ENCODE measurements at regions not wholly inside any gene's neighbourhood (a gene's known extent, or its start where the extent isn't known, plus 50 kb on each side); places are given as distances from the start of the nearest gene placed in this dataset.

DNA sequence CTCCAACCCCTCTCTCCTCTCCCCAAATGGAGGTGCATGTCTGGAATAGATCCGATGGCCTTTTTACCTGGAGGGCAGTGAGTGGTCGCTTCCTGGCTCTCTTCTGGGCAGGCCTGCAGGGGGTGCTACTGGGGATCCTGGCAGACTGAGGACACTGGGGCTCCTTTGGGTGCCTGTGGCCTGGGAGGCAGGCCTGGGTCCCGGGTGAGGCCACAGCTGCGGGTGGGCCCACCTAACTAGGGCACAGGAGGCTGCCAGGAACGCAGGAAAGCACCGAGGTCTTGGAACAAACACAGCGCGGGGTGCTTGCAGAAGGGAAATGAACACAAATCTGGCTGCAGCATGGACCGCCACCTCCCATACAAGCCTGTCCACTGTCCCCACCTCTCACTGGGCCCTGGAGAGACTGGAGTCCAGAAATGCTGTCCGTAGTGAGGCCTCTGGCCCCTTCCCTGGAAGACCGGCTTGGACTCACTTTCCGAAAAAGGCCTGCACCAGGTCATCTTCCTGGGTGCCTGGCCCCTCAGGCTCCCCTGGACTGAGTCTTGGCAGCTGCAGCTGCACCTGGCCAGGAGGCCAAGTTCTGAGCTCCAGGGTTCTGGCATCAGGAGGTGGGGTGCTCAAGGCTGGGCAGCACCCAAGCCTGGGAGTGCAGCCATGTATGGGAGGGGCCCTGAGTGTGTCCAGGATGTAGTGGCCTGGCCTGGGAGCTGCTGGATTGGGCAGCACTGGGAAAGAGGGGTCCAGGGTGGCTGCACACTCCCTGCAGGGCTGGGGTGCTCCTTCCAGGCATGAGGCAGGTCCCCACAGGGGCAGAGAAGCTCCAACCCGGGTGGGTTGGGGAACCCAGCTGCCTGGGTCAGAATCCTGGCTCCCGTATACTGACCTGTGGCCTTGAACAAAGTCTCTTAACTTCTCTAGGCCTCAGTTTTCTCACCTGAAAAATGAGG is 195.1 kb downstream of the IRF8 start:
- DNase-seq, result no peak

DNA sequence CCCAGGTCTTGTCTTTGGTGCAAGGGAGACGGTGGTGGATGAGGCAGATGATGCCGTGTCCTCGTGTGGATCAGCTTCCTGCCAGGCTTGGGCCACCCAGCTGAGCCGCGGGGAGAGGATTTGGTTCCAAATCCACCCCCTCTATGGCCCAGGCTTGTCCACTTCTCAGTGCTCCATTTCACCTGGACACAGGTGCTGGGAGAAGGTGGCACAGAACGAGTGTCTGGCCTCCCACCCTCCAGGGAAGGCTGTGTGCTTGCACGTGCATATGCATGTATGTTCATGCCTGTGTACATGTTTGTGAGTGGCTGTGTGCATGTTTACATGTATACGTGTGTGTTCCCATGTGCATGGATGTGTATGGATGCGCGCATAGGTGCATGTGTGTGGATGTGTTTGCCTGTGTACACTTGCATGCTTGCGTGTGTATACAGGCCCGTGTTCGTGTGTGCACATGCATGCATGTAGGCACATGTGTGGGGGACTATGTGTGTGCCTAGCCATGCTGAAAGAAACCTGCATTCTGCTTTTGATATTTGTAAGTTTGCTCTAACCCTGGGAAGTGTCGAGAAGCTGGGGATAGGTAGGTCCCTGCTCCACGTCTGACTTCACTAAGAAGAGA is 196.3 kb downstream of the IRF8 start:
- no peak for DNase-seq

DNA sequence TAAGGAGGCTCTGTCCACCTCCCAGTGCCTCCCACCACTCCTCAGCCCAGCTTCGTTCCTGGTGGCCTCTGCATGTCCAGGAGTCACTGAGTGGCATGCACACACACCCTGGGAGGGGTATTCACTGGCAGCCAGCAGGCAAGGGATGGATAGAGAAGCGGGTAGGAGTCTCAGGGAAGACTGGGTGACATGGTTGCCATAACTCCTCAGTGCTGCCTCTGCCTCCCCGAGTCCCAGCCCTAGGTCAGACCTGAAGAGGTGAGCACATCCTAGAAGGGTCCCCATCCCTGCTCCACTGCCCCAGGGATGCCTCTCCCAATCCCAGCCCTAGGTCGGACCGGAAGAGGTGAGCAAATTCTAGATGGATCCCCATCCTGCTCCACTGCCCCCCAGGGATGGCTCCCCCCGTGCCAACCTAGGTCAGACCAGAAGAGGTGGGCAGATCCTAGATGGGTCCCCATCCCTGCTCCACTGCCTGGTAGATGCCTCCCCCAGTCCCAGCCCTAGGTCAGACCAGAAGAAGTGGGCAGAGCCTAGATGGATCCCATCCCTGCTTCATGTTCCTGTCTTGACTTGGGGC is 197.0 kb downstream of the IRF8 start:
- DNase-seq, result no peak

DNA sequence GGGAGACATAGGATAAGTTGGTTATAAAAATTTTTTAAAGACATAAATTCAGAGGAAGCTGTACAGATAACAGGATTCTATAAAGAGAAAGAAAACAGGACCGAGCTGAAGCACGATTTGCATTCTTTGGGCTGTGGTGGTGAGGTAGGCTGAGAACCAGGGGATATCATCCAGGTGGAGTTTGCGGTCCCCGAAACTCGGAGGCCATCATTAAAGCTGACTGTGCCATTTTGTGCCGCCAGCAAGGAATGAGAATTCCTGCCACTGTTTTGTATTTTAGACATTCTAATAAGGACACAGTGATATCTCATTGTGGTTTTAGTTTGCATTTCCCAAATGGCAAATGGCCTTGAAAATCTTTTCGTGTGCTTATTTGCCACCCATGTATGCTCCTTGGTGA is 197.9 kb downstream of the IRF8 start:
- no peak for DNase-seq

DNA sequence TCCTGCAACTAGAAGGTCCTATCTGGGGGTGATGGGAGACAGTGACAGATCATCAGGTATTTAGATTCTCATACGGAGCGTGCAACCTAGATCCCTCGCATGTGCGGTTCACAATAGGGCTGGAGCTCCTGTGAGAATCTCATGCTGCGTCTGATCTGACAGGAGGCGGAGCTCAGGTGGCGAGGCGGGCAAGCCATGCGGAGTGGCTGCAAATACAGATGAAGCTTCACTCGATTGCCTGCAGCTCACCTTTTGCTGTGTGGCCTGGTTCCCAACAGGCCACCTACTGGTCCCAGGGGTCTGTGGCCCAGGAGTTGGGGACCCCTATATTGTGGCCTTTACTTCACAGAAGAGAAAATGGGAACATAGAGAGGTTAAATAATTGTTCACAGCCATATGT is 200.4 kb downstream of the IRF8 start:
- DNase-seq, result no peak

DNA sequence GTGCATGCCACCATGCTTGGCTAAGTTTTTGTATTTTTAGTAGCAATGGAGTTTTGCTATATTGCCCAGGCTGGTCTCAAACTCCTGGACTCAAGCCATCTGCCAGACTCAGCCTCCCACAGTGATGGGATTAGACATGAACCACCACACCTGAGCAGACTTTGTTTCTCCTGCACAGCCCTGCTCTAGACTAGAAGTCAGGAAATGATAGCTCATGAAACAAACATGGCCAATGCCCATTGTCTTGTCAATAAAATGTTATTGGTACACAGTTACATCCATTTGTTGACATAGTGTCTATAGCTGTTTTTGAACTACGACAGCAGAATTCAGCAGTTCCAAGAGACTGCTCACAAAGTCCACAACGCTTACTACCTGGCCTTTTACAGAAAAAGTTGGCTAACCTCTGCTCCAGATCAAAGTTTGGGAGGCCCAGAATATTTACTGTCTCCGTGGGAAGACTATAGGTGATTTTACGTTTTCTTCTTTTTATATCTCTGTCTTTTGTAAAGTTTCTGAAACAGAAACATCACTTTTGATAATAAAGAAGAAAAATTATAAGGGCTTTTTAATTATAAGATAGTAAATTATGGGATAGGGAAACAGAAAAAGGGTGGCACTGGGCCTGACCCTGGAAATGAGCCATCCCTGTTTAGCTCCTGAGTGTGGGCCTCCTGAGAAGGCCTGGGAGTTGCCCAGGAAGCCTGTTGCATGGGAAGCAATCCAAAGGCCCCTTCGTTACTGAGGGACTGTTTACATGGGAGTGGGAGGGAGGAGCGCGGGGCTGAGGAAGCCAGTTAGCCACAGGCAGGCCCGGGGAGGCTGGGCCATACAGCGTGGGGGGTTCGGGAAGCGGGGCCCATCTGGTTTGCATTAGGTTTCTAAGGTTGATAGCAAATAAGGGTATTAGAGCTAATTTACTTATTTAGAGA is 201.5 kb downstream of the IRF8 start:
- DNase-seq, result no peak

DNA sequence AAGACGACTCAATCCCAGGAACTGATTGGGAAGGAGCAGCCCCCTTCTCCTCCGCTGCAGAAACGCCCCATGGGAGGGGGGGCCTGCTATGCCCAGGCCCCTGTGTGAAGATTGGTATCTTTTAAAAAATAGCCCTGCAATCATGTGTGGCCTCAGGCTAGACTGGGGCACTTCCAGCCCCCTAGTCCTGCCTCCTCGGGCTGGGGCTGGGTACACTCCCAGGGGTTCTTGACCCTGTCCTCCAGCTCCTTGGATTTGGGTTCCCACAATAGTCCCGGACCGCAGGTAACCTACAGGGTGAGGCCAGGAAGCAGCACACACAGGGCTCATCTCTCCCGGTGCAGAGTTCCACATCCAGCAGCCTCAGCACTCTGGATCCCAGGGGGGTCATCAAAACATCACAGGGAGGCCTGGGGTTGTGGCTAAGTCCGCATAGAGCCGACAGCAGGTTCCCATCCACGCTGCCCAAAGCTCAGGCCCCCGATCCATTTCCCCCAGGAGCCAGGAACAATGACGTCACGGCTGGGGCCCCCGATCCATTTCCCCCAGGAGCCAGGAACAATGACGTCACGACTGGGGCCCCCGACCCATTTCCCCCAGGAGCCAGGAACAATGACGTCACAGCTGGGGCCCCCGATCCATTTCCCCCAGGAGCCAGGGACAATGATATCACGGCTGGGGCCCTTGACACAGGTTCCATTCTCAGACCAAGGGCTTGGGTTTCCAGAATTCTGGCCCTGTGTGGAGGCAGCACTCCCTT is 202.4 kb downstream of the IRF8 start:
- DNase-seq, result no peak

DNA sequence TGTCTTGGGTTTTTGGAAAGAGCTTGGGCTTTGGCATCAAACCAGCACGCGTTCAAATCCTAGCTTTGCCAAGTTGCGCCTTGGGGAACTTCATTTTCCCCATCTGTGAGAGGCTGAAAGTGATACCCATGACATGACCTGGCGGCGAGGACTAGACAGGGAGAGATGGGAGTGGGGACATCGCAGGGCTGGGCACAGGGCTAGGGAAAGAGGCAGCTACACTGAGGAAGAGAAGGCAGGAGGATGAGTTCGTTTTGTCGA is 202.9 kb downstream of the IRF8 start:
- no peak for DNase-seq

DNA sequence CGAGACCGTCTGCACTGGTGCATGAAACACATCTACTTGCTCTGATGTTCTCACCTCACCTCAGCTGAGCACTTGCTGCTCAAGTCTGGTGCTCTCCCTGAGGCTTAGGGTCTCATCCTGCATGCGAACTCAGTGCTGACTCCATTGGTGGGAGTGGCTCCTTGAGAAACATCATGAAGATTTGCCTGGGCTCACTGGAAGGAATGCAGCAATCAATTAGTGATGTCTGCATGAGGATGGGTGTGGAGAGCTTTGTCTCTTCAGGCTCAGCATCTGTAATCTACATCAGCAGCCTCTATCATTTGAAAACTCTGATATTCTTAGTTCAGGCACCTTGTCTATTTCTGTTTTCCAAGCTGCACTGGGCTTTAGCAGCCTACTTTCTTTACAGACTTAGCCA is 204.4 kb downstream of the IRF8 start:
- no peak for DNase-seq

DNA sequence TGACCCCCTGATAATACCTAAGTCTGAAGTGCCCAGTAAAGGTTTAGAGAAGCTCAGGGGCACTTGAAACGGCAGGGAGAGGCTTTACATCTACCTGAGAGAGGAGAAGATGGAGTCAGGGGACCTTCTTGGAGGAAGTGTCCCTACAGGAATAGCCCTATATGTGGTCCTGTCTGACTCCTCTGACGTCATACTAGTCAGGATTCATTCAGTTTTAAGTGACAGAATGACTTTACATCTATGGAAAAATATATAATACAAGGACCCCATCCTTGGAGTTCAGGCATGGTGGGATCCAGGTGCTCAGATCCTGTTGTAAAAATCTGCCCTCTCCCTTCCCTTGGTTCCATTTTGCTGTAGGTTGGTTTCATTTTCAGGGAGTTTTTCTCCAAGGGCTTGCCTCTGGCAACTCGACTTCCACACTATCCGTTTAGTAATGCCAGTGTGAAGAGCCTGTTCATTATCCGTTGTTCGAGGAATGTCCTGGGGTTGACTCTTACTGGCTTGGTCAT is 205.6 kb downstream of the IRF8 start:
- DNase-seq, result no peak

DNA sequence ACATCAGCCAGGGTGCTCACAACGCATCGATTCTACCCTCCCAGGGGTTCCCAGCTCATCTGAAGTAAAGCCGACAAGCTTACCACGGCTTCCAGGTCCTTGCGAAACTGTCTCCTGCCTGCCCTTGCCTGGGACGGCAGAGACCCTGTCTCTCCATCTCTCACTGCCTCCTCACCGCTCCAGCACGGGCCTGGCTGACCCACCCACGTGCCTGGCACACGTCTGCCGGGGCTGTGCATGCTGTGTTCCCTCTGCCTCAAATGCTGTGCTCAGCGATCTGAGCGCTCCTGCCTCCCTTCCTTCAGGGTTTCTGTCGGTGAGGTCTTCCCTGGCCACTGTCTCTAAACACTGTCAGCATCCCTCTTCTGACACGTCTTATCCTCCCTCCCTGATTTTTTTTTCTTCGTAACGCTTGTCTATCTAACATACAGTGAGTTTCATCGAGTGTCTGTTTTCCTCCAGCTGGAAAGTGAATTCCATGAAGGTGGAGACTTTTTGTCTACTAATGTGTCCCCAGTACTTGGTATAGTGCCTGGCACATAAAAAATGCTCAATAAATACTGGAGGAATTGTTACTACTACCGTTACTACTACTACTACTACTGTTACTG is 208.4 kb downstream of the IRF8 start:
- no peak for DNase-seq

DNA sequence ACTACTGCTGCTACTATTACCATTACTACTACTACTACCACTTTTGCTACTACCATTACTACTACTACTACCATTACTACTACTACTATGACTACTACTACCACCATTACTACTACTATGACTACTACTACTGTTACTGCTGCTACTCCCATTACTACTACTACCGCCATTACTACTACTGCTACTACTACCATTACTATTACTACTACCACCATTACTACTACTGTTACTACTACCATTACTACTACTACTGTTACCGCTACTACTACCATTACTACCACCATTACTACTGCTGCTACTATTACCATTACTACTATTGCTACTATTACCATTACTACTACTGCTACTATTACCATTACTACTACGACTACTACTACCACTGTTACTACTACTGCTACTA is 209.1 kb downstream of the IRF8 start:
- no peak for DNase-seq

DNA sequence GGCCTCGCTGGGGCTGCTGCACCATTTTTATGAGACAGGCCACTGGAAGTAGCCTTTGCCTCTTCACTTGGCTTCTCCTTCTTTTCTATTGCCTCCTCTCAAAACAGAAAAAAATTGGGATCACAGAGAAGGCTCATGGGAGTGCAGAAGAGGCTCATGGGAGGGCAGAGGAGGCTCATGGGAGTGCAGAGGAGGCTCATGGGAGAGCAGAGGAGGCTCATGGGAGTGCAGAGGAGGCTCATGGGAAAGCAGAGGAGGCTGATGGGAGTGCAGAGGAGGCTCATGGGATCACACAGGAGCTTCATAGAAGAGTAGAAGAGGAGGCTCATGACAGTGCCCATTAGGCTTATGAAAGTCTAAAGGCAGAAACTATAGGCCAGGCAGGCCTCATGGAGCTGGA is 211.2 kb downstream of the IRF8 start:
- no peak for DNase-seq

DNA sequence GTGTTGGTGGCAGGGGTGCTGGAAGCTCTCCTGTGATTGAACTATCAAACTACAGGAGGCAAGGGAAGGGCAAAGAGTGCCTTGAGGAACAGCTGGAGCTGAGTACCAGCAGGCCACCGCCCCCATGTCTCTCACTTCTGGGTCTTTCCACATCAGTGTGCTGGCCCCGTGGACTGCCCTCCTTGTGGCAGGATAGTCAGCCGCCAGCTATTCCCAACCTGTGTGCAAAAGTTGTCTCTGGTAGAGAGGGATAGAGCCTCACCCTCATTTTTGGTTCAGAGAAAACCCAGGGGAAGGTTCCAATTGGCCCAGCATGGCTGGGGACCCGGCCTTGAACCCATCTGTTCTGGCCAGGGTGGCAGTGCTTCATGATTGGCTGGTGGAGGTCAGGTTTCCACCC is 211.8 kb downstream of the IRF8 start:
- no peak for DNase-seq

DNA sequence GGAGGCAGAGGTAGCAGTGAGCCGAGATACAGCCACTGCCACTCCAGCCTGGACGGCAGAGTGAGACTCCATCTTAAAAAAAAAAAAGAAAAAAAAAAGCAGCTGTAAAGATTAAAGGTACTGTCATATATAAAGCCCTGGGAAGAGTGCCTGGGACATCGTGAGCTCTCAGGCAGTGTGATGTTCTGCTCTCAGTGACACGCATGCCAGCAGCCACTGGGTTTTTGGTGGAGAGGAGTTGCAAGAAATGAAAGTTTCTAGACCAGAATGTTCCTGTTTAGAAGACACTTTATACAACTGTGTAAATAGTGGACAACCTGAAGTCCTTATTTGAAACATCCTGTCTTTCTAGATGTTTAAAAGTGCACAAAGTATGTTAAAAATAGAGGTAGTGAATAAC is 213.2 kb downstream of the IRF8 start:
- DNase-seq, result no peak

DNA sequence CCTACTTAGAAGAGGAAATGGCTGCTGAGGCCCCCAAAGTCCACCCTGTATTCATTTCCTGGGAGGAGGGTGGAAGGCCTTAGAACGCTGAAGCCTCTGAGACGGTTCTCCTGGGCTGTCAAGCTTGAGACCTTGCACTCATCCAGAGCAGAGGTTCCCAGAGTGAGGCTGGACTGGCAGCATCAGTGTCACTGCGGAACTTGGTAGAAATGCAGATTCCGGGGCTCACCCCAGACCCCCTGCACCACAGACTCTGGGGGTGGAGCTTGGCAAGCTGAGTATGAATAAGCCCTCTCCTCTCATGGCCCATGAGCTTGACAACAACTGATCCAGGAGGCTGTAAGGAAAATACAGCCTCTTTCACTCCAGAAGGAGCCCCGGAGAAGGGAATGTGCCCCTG is 218.3 kb downstream of the IRF8 start:
- DNase-seq, result no peak

DNA sequence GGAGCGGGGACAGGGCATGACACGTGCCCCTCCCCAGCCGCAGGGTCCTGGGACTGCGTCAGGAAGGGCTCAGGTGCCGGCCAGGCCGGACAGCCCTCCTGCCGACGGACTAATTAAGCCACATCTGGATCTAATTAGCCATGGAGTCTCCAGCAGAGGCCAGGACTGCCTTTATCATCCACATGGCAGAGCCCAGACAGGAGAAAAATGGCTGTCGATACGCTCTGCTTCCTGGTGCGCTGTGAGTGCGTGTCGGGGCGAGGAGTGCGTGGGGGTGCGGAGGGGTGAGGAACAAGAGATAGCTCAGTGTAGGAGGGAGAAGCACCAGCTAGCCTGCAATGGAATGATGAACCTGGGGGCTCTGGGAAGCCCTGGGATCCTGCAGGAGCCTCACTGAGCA is 218.8 kb downstream of the IRF8 start:
- no peak for DNase-seq

DNA sequence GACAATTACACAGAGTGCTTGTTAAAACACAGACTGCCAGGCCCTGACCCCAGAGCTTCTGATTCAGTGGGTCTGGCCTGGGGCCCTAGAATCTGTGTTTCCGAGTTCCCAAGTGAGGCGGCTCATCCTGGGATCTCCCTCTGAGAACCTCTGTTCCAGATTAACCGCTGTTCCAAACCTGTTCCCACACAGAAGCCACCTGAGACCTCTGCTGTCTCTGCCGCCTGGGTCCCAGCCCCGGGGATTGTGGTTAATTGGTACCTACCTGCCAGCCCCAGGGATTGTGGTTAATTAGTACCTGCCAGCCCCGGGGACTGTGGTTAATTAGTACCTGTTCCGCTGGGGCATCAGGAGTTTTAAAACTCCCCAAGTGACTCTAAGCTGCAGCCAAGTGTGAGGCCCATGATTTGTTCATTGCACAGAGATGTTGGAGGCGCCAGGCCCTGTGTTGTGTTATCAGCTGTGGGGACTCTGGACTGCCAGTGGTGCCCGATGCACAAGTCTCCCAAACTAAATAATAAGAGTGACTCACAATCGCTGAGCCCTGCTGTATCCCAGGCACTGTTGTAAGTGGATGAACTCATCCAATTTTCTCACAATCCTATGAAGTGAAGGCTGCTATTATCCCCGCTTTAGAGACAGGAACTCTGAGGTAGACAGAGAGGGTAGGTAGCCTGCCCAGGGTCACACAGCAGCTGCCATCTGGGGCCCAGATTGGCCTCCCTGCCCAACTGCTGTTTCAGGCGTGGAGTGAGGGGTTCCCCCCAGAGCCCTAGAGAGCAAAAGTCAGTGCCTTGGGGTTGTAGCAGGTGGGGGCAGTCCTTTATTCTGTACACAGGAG is 219.7 kb downstream of the IRF8 start:
- DNase-seq, result no peak

DNA sequence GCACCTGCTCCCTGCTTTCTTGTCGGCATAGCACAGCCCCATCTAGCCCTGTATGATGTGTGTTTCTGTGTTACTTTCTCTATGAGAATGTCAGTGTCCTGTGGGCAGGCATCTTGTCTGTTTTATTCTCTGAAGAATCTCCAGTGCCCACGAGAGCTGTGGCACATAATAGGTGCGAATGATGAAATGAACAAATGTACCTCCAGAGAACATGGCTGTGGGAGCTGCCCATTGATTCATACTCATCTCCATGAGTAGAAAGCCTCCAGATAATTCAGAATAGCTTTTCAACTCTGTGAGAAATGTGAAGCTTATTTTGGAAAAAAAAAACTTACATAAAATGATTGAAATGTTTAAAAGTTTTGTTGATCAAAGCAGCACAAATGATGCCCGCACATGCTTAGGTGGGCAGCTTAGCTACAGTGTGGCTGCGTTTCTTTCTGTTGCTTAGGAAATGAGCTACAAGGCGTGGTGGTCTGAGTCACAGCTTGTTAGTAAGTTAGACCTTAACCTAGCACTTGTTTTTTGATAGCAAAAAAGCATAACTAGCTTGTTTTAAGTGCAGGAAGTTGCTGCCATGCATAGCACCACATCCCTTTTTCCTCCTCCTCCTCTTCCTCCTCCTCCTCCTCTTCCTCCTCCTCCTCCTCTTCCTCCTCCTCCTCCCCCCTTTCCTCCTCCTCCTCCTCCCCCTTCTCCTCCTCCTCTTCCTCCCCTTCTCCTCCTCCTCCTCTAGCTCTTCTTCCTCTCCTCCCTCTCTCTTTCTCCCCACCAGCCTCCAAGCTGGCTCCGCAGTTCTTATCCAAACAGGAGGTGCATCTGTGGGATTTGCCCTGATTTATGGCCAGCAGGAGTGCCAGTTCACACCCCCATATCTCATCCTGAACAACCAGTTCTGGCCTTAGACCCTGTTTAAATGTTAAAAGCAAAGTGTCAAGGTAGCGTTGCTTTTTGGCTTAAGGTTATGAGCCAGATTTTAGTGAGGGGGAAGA is 221.5 kb downstream of the IRF8 start:
- DNase-seq, result no peak
